GM20431 (cell line): ENCODE measurements at regions not wholly inside any gene's neighbourhood (a gene's known extent, or its start where the extent isn't known, plus 50 kb on each side); places are given as distances from the start of the nearest gene placed in this dataset.

Source experiments
- in situ Hi-C: fragments of 300-500 bp; cut with MseI, MboI; formaldehyde crosslinking; loops from one replicate; pipeline ENCODE4 v1.15.0; 2020; ENCODE audit warnings: low sequenced_read_pairs; ENCODE audit not compliant: unreplicated experiment

GRCh38 chr12:93166541-93167307 is 211.0 kb upstream of the NUDT4 start:
- in situ Hi-C loops: no loop called here

GRCh38 chr12:93167331-93167730 is 210.4 kb upstream of the NUDT4 start:
- in situ Hi-C loops: no loop called here

DNA sequence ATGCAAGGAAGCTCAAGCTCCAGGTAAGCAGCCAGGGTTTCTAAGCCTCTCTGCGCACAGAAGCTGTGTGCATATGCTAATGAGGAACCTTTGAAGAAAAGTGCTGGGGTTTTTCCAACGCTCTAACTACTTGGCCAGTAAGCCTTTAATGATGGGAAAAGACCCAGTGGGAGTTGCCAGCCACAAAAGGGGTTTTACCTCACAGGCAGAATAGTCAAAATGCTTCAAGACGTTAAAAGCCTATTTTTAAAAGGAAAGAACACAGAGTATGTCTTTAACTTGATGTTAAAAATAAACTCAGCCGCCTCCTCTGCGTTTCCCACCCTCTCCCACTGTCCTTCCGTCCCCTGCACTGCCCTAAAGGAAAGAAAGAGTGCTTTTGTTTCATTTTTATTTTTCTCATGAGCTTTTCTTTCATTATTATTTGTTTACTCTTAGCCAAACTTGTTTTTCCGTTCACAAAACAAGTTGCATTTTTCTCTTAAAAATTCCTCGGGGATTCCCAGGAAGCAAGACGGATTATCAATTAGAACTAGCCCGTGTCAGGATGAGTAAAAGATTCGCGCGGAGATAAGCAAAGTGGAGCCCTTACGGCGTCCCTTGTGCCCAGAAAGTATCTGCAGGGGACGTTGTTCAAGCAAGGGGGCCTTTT is 209.8 kb upstream of the NUDT4 start:
- in situ Hi-C loops: no loop called here

DNA sequence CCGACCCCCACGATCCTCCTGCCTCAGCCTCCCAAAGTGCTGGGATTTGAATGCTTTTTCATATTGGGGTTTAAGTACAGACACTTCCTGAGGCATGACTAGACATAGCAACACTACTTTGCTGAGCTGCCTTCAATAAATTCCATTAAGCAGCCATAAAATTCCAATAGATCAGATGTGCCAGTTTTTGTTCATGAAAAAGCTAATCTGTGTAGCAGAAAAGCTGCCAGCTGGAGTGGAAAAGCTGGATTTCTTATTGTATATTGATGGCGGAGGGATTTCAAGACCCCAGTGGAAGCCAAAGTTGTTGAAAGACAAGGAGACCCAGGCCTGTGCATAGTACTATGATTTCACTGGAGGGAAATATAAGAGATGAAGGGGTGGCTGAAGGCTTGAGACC is 209.0 kb upstream of the NUDT4 start:
- in situ Hi-C loops: no loop called here

DNA sequence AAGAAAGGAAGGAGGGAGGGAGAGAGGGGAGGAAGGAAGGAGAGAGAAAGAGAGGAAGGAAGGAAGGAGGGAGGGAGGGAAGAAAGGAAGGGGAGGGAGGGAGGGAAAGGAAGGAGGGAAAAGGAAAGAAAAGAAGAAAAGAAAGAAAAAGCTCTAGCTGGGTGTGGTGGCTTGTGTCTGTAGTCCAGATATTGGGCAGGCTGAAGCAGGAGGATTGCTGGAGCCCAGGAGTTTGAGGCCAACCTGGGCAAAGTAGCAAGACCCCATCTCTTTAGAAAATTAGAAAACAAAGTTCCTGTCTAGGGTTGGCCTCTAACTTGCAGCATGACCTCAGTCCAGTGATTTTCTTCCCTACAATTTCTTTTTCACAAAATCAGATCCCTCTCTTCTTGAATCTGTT is 208.2 kb upstream of the NUDT4 start:
- in situ Hi-C loops: no loop called here

- in situ Hi-C loops: no loop called here
Observed at GRCh38 chr12:93170928-93171327, 206.8 kb upstream of the NUDT4 start.

GRCh38 chr12:93173178-93173957 is 204.4 kb upstream of the NUDT4 start:
- in situ Hi-C loops: no loop called here

DNA sequence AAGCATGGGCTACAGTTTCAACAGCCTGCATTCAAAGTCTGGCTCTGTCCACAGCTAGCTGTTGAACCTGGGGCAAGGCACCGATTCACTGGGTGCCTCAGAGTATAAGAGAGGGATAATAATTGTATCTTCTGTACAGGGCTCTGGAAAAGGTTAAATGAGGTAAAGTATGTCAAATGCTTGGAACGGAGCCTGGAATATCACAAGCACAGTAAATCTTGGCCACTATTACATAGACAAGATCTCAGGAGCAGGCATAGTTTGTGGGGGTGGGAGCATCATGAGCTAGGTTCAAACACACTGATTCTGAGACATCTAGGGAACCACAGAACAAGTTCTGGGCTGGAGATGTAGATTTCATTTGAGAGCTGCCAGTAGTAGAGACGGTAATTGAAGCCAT is 203.7 kb upstream of the NUDT4 start:
- in situ Hi-C loops: no loop called here

DNA sequence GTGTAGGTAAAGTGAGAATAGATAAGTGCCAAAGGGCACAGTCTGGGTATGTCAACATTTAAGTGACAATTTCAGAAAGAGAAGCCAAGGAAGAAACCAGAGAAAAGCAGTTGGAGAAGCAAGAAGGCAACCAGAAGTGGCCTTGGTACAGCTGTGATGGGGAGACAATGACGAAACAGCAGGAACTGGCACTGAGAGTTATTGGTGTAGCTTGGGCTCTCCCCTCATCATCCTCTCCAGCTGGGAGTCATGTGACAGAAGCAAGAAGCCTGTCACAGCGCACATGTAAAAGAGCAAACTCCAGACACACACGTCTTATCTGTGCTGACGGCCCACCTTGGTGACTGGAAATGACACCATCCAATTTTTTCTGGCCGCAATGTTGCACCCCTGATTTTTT is 203.3 kb upstream of the NUDT4 start:
- in situ Hi-C loops: no loop called here

GRCh38 chr12:93176165-93176564 is 201.6 kb upstream of the NUDT4 start:
- in situ Hi-C loops: no loop called here

GRCh38 chr12:93176610-93177126 is 201.1 kb upstream of the NUDT4 start:
- in situ Hi-C loops: no loop called here

DNA sequence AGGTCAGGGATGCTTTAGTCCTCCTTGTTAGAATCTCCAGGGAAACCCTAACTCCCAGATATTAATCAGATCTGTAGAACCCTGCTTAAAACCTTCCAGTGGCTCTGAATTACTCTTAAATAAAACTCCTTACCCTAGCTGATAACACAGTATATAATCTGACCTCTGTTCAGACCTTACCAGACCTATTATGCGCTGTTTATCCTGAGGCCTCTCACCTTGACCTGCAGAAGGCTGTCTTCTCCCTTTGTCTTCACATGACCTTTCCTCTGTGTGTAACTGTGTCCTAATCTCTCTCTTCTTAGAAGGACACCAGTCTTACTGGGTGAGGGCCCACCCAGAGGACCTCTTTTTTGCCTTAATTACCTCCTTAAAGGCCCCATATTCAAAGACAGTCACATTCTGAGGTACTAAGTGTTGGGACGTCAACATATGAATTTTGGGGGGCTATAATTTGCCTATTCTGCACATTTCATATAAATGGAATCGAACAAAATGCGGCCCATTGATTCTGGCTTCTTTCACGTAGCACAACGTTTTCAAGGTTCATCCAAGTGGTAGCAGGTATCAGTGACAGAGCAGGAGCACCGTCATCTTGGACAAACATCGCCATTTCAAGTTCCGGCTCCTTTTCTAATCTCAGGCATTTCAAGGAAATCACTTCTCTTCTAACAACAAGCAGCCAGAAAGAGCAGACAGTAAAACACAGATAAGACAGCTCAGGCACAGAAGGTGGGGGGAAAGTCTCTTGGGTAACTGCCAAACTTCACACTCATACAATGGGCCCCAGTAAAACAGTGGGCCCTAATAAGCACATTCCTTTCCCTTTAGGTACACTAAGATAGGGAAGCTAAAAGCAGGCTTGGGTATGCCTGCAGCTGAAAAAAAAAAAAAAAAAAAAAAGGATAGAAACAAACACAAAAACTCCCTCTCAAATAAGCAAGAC is 200.2 kb upstream of the NUDT4 start:
- in situ Hi-C loops: no loop called here

DNA sequence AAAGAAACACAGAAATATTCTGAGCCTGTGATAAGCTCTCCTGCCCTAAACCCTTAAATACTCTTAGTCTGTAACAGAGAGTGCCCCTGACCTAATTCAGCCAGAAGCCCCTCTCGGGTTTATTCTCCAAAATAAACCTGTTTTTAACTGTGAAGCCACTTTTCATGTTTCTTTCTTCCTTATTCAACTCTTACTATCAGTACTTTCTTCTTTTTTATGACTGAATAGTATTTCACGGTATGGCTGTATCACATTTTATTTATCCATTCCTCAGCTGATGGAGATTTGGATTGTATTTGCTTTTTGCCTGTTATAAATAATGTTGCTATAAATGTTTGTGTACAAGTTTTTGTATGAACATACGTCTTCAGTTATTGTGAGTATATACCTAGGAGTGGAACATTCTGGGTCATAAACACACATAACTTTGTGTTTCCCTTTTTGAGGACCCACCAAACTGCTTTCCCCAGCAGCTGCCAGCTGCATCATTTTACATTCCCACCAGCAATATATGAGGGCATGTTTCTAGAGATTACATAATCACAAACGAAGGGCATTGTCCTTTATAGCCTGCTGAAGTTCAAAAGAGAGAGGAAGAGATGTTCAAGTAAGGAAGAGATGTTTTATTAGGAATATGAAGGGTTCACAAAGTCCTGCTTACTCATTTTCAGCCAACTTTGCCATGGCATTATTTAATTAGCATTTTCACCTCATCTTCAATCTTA is 199.4 kb upstream of the NUDT4 start:
- in situ Hi-C loops: no loop called here

DNA sequence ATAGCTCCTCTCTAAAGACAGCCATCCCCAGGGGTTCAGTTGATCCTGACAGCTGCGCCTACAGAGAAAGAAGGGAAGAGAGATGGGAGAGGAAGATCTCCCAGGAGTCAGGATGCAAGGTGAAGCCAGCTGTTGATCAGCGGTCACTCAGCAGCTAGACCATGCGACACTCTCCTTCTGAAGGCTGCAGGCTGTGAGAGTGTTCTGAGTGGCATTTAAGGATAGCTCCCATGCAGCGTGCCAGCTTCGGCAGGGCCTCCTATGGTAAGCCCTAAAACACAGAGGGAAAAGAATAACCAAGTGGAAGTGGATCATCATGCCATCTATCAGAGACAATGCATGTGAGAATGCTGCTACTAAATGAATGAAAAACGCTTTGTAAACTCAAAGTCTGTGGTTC is 197.9 kb upstream of the NUDT4 start:
- in situ Hi-C loops: no loop called here

DNA sequence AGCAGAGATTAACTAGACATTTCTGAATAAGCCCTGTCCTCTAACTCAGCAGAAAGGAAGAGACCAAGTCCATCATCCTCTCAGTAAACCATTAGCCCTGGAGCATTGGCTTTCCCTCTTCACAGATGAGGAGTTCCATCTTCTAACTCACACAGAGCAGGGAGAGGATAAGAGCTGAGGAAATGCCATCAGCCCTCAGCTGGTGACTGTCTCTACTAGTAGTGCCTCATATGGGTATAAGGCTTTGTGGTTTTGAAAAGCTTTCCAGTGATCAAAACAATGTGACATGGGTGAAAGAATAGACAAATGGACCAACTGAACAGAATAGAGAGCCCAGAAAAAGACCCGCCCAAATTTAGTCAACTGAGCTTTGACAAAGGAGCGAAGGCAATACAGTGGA is 197.2 kb upstream of the NUDT4 start:
- in situ Hi-C loops: no loop called here

DNA sequence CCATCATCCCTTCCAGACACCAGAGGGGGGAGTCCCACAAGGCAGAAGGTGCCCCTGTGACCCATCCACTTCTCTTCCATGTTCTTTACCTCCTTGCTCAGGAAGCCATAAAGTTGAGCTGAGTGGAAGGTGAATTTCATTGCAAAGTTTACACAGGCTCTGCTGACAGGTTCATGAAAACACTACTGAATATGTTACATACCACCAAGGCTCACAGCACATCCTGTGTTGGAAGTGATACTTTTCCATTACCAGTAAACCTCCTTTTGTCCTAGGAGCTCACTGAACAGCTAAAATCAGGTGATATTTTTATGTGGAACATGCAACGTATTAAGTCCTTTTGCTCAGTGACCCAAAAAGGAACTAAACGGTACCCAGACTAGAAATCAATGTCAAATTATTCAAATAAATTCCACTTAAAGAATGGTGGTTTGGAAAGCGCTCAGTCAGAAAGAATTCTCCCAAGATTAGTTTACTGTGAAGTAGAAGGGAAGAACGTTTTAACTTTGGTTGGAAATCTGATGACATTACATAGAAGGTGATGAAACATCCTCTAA is 196.2 kb upstream of the NUDT4 start:
- in situ Hi-C loops: no loop called here

DNA sequence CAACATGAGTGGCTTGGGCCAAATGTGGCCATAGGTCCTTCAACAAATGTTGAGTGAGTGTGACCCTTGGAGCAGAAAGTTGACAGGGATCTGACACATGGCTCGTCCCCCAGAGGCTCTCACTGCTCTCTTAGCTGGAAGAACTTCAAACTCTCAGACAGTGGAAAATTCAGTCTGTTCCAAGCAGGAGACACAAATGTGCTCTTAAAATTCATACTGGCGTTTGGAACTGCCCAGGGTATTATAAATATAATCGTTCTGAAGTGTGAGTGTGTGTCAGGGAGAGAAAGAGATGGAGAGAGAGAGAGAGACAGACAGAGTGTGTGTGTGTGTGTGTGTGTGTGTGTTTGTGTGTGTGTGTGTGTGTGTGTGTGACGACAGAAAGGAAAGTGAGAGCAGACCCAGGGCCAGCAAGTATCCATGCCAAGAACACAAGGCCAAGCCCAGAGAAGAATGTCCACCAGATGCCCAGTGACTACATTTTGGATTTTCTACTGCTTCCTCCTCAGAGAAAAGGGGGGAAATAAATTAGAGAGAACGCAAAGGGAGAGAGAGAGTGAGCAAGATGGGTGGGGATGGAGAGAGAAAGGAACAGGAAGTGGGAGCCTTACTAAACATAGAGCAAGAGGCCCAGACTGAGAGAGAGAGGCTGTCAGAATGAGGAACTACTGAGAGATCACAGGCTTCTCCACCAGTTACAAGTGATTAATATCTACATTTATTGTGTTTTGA is 193.6 kb upstream of the NUDT4 start:
- in situ Hi-C loops: no loop called here

DNA sequence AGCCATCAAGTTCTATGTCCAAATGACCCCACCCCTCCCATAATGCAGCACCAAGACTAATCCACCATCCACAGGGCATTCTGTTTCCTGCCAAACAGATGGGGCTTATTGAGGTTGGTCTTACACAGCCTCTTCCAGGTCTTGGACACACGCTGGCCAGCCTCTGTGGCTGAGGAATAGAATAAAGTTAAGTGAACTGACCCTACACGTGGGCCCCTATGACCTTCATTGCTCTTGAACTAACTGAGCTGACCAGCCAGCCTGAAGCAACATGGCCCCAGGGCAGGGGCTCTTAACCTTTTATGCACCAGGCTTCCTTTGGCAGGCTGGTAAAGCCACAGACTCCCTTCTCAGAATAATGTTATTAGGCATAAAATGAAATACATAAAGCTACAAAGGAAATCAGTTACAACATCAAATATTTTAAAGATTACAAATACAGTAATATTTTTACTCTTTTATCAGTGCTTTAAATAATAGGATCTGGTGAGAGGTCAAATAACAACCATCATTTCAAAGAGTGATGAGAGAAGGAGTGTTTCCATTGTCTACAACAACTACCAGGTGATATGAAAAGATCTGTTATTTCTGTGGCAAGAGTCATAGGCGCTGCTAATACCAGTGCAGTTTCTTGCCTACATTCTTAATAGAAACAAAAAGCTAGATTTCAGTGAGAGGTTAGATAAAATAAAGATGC is 192.9 kb upstream of the NUDT4 start:
- in situ Hi-C loops: no loop called here
